IPS-15b (cell line): ENCODE measurements at regions not wholly inside any gene's neighbourhood (a gene's known extent, or its start where the extent isn't known, plus 50 kb on each side); places are given as distances from the start of the nearest gene placed in this dataset.
A peak's percentile ranks its signal among the peaks of the same experiment; 100 is the strongest.
"Not testable (repeated sequence)": the region's sequence is repeated elsewhere in the genome, so short reads cannot be mapped to it uniquely, and the experiment has no call there.

Experiments
- H3K27me3 ChIP-seq: one replicate; pipeline ENCODE4 v1.6.1; 2013; ENCODE audit warnings: low read length; ENCODE audit not compliant: control insufficient read depth, insufficient read depth
- H3K36me3 ChIP-seq: one replicate; pipeline ENCODE4 v1.6.1; 2013; ENCODE audit warnings: low read length; ENCODE audit not compliant: control insufficient read depth, insufficient read depth
- H3K4me1 ChIP-seq: one replicate; pipeline ENCODE4 v1.6.1; 2013; ENCODE audit warnings: mild to moderate bottlenecking, low read length; ENCODE audit not compliant: control insufficient read depth, insufficient read depth
- H3K4me3 ChIP-seq: one replicate; pipeline ENCODE4 v1.5.1; 2013; ENCODE audit warnings: low read depth, low read length
- H3K9ac ChIP-seq: one replicate; pipeline ENCODE4 v1.6.1; 2013; ENCODE audit warnings: low read depth, mild to moderate bottlenecking, low read length
- H3K9me3 ChIP-seq: one replicate; pipeline ENCODE4 v1.6.1; 2013; ENCODE audit warnings: mild to moderate bottlenecking, low read length; ENCODE audit not compliant: control insufficient read depth, insufficient read depth

DNA sequence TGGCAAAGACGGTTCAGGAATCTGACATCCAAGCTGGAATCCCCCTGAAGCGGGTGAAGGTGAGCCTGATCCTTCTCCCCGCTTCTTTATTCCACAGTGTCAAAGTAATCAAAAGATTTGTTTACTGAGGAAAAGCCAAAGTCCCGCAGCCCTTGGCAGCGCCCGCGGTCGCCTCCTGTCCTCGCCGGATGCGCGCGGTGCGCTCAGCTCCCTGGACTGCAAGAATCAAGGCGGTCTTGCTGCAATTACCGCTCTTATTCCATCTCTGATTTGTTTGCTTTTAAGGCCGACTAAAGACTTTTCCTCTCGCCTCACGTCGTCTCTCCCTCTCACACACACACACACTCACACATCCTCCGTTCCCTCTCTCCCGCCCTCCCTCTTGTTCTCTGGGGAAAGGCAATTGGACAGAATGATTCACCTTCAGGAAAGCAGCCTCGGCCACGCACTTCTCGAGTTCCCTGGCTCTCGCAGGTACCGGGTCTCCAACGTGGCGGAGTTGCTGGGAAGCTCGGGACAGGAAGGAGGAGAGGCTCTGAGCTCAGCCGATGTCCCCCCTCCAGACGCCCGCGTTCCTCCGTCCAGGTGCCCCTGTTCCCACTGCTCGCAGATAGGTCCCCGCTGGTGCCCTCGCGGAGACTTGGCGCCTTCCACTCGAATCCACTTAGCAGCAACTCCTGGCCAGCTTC, 68.6 kb upstream of the USP15 start:
- Histone ChIP-seq H3K9me3 (no peaks in the 10 kb centered on the region), H3K27me3 (peaks cover 39% of the 10 kb centered on the region), H3K9ac (peak overlapping the region; percentile 38), H3K4me3 (peak overlapping the region; percentile 76), H3K4me1 (no peaks in the 10 kb centered on the region), H3K36me3 (no peaks in the 10 kb centered on the region)

DNA sequence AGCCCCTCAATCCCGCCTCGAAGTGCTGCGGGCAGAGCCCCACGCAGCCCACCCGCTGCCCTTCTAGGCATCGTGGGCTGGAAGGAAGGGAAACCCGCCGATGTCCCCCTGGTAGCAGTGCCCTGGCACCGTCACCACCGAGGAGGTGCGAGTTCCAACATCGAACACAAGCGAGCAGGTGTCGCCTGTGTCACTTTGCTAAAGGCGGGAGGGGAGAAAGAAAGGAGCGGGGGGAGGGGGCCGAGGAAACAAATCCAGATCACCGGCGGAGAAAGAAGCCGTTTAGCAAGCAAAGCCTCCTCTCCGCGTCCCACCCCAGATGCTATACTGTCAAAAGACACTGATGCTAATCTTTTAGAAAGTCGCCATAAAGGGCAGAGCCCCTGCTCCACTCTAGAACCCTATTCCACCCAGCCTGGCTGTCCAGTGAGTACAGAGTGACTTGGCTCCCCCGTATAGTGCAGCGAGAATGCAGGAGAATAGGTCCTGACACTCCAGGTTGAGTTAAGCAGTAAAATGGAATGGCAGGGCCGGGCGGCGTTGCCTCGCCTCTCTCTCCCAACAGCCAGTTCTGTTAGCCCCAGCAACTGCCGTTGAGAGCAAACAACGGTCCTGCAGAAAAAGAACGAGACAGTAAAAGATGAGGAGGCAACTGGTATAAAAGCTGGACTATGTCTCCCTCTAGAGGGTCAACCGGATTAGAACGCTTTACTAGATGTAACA, 67.9 kb upstream of the USP15 start:
- no peaks in the 10 kb centered on the region for H3K4me1 ChIP-seq
- peak overlapping the region; percentile 38 for H3K9ac ChIP-seq
- H3K36me3 ChIP-seq, result no peaks in the 10 kb centered on the region
- peaks cover 39% of the 10 kb centered on the region for H3K27me3 ChIP-seq
- peak overlapping the region; percentile 76 for H3K4me3 ChIP-seq
- no peaks in the 10 kb centered on the region for H3K9me3 ChIP-seq

- Histone ChIP-seq H3K9me3 (no peaks in the 10 kb centered on the region), H3K36me3 (no peaks in the 10 kb centered on the region), H3K4me1 (no peaks in the 10 kb centered on the region), H3K27me3 (peaks cover 39% of the 10 kb centered on the region), H3K4me3 (no peak overlapping the region), H3K9ac (no peak overlapping the region)
Observed at GRCh38 chr12:62192903-62193250, 67.3 kb upstream of the USP15 start.

- no peaks in the 10 kb centered on the region for H3K36me3 ChIP-seq
- H3K4me1 ChIP-seq, result no peaks in the 10 kb centered on the region
- no peak overlapping the region for H3K4me3 ChIP-seq
- H3K9me3 ChIP-seq, result no peaks in the 10 kb centered on the region
- no peak overlapping the region for H3K9ac ChIP-seq
- H3K27me3 ChIP-seq, result peaks cover 35% of the 10 kb centered on the region
Observed at GRCh38 chr12:62194031-62194430, 66.2 kb upstream of the USP15 start.

- H3K4me1 ChIP-seq, result no peaks in the 10 kb centered on the region
- H3K36me3 ChIP-seq, result no peaks in the 10 kb centered on the region
- H3K4me3 ChIP-seq, result no peak overlapping the region
- no peaks in the 10 kb centered on the region for H3K9me3 ChIP-seq
- no peak overlapping the region for H3K9ac ChIP-seq
- peaks cover 29% of the 10 kb centered on the region for H3K27me3 ChIP-seq
Observed at GRCh38 chr12:62194616-62195015, 65.6 kb upstream of the USP15 start.

GRCh38 chr12:62196146-62196545, 64.1 kb upstream of the USP15 start:
- H3K36me3 ChIP-seq, result no peaks in the 10 kb centered on the region
- H3K9me3 ChIP-seq, result no peaks in the 10 kb centered on the region
- no peak overlapping the region for H3K4me3 ChIP-seq
- H3K9ac ChIP-seq, result no peak overlapping the region
- no peaks in the 10 kb centered on the region for H3K4me1 ChIP-seq
- H3K27me3 ChIP-seq, result peaks cover 14% of the 10 kb centered on the region

DNA sequence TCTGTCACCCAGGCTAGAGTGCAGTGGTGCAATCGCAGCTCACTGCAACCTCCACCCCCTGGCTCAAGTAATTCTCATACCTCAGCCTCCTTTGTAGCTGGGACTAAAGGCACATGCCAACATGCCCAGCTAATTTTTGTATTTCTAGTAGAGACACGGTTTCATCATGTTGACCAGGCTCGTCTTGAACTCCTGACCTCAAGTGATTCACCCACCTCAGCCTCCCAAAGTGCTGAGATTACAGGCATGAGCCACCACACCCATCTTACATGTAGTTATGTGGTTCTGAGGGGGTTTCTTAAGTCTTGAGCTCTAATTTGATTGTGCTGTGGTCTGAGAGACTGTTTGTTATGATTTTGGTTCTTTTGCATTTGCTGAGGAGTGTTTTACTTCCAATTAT, 57.3 kb upstream of the USP15 start:
- not testable (repeated sequence) for H3K4me1 ChIP-seq, H3K9ac ChIP-seq, H3K9me3 ChIP-seq, H3K27me3 ChIP-seq, H3K4me3 ChIP-seq, H3K36me3 ChIP-seq

GRCh38 chr12:62205346-62205745, 54.9 kb upstream of the USP15 start:
- H3K4me3 ChIP-seq, result no peak overlapping the region
- H3K9me3 ChIP-seq, result no peaks in the 10 kb centered on the region
- H3K9ac ChIP-seq, result no peak overlapping the region
- no peaks in the 10 kb centered on the region for H3K4me1 ChIP-seq
- no peaks in the 10 kb centered on the region for H3K36me3 ChIP-seq
- no peaks in the 10 kb centered on the region for H3K27me3 ChIP-seq

- Histone ChIP-seq H3K36me3 (no peaks in the 10 kb centered on the region), H3K4me3 (no peak overlapping the region), H3K4me1 (no peaks in the 10 kb centered on the region), H3K9me3 (no peaks in the 10 kb centered on the region), H3K9ac (no peak overlapping the region), H3K27me3 (no peaks in the 10 kb centered on the region)
Observed at GRCh38 chr12:62207248-62207647, 53.0 kb upstream of the USP15 start.
